ENCODE measurements at regions not wholly inside any gene's neighbourhood (a gene's known extent, or its start where the extent isn't known, plus 50 kb on each side); places are given as distances from the start of the nearest gene placed in this dataset.

DNA sequence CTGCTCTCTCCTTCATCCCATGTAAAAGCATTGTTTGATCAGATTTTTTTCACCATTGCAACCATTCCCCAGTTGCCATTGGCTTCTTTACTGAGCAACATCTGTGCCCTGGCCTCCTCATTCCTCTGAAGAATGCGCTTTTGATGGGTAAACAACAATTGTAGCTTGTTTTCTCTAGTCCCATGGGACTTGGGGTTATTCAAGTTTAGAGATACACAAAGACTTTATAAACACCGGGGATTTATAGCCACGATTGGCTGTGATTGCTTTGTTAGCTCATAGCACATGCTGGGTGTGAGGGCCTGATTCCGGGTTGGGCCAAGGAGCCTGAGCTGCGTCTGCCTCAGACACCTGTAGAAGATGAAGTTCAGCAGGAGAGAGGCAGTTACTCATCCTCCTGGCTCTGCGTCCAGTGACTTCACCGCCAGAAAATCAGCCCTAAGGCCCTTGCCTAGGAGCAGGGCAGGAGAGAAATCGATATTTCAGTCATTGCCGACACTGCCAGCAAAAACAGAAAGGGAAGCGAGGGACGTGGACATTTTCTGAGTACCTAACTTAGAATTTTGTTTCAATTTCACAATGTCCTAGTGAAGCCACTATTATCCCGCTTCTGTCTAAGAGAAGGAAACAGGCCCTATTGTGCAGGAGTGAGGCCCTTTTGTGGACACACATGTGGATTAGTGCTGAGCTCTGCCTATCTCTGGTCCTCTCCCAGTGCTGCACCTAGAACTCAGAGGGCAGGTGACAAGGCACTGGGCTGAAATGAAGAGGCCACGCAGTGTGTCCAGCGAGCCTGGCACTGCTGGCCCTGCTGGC is 159.8 kb upstream of the USP24 start:
- TF ChIP-seq POLR2A (IDR thresholded peaks at IDR 0.05), result no peak
- TF ChIP-seq, protein P1, sequence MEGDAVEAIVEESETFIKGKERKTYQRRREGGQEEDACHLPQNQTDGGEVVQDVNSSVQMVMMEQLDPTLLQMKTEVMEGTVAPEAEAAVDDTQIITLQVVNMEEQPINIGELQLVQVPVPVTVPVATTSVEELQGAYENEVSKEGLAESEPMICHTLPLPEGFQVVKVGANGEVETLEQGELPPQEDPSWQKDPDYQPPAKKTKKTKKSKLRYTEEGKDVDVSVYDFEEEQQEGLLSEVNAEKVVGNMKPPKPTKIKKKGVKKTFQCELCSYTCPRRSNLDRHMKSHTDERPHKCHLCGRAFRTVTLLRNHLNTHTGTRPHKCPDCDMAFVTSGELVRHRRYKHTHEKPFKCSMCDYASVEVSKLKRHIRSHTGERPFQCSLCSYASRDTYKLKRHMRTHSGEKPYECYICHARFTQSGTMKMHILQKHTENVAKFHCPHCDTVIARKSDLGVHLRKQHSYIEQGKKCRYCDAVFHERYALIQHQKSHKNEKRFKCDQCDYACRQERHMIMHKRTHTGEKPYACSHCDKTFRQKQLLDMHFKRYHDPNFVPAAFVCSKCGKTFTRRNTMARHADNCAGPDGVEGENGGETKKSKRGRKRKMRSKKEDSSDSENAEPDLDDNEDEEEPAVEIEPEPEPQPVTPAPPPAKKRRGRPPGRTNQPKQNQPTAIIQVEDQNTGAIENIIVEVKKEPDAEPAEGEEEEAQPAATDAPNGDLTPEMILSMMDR (IDR thresholded peaks at IDR 0.05), result no peak
